ENCODE measurements at regions not wholly inside any gene's neighbourhood (a gene's known extent, or its start where the extent isn't known, plus 50 kb on each side); places are given as distances from the start of the nearest gene placed in this dataset.
A peak's percentile ranks its signal among the peaks of the same experiment; 100 is the strongest.
"Not testable (repeated sequence)": the region's sequence is repeated elsewhere in the genome, so short reads cannot be mapped to it uniquely, and the experiment has no call there.

GRCh38 chr18:22504251-22505030 is 86.7 kb upstream of the CTAGE1 start:
- peak; percentile 62 for DNase-seq

GRCh38 chr18:22505141-22505591 is 87.5 kb upstream of the CTAGE1 start:
- DNase-seq: peak; percentile 34

- no peak for DNase-seq
Measured at GRCh38 chr18:22507055-22507454, 89.3 kb upstream of the CTAGE1 start.

- DNase-seq: no peak
Measured at GRCh38 chr18:22509423-22509822, 91.7 kb upstream of the CTAGE1 start.

- no peak for DNase-seq
Measured at GRCh38 chr18:22510697-22511096, 93.0 kb upstream of the CTAGE1 start.

GRCh38 chr18:22513721-22514481 is 96.2 kb upstream of the CTAGE1 start:
- no peak for DNase-seq

- DNase-seq: no peak
Measured at GRCh38 chr18:22514655-22515054, 96.9 kb upstream of the CTAGE1 start.

GRCh38 chr18:22515250-22515649 is 97.5 kb upstream of the CTAGE1 start:
- DNase-seq: no peak

- DNase-seq: no peak
Measured at GRCh38 chr18:22517356-22517755, 99.6 kb upstream of the CTAGE1 start.

GRCh38 chr18:22521026-22521707 is 103.5 kb upstream of the CTAGE1 start:
- no peak for DNase-seq

GRCh38 chr18:22523481-22523880 is 105.8 kb upstream of the CTAGE1 start:
- DNase-seq: no peak

GRCh38 chr18:22524783-22525182 is 107.1 kb upstream of the CTAGE1 start:
- no peak for DNase-seq

GRCh38 chr18:22525313-22525712 is 107.6 kb upstream of the CTAGE1 start:
- no peak for DNase-seq

- no peak for DNase-seq
Measured at GRCh38 chr18:22525883-22526282, 108.2 kb upstream of the CTAGE1 start.

GRCh38 chr18:22528291-22528690 is 110.6 kb upstream of the CTAGE1 start:
- DNase-seq: no peak

GRCh38 chr18:22534706-22535105 is 117.0 kb upstream of the CTAGE1 start:
- not testable (repeated sequence) for DNase-seq

GRCh38 chr18:22536558-22536957 is 118.8 kb upstream of the CTAGE1 start:
- no peak for DNase-seq

- peak; percentile 50 for DNase-seq
Measured at GRCh38 chr18:22538426-22538825, 120.7 kb upstream of the CTAGE1 start.

GRCh38 chr18:22539051-22539765 is 121.5 kb upstream of the CTAGE1 start:
- DNase-seq: no peak

GRCh38 chr18:22541232-22541631 is 123.5 kb upstream of the CTAGE1 start:
- DNase-seq: no peak

GRCh38 chr18:22542406-22542835 is 124.7 kb upstream of the CTAGE1 start:
- DNase-seq: peak; percentile 65

GRCh38 chr18:22543769-22544168 is 126.1 kb upstream of the CTAGE1 start:
- peak; percentile 14 for DNase-seq

GRCh38 chr18:22544626-22545025 is 126.9 kb upstream of the CTAGE1 start:
- peak; percentile 20 for DNase-seq

Measured in fibroblast of skin of right quadriceps (primary cell).